ENCODE measurements at regions not wholly inside any gene's neighbourhood (a gene's known extent, or its start where the extent isn't known, plus 50 kb on each side); places are given as distances from the start of the nearest gene placed in this dataset.

- TF ChIP-seq CTCF (IDR thresholded peaks at IDR 0.05; ENCODE audit: insufficient read depth, low read length) = no peak
- no peak for TF ChIP-seq POLR2AphosphoS5 (IDR thresholded peaks at IDR 0.05; ENCODE audit: low read depth)
- no peak for TF ChIP-seq REST (IDR thresholded peaks at IDR 0.05; ENCODE audit: insufficient replicate concordance, low read depth)
Measured at GRCh38 chr4:38422850-38423249, 241.1 kb upstream of the KLF3 start.

Data from HL-60 (cell line).